IMR-90 (cell line): ENCODE measurements at regions not wholly inside any gene's neighbourhood (a gene's known extent, or its start where the extent isn't known, plus 50 kb on each side); places are given as distances from the start of the nearest gene placed in this dataset.

Experiments used
- CEBPB ChIP-seq: IDR thresholded peaks from 2 replicates; pipeline ENCODE4 v1.6.1; 2012; ENCODE audit warnings: low read depth, low read length, improper control_type of control experiment
- MAZ ChIP-seq: IDR thresholded peaks from 2 replicates; pipeline ENCODE4 v1.6.1; 2012; ENCODE audit warnings: low read depth, mild to moderate bottlenecking, low read length, improper control_type of control experiment, moderate library complexity, borderline replicate concordance
- MXI1 ChIP-seq: IDR thresholded peaks from 2 replicates; pipeline ENCODE4 v1.6.1; 2012; ENCODE audit warnings: low read depth, mild to moderate bottlenecking, low read length, moderate library complexity, borderline replicate concordance
- NFE2L2 ChIP-seq: fragments of 150-350 bp; IDR thresholded peaks from 2 replicates; pipeline ENCODE4 v1.6.1; 2016; ENCODE audit warnings: low read depth, mild to moderate bottlenecking, low read length
- POLR2A ChIP-seq: IDR thresholded peaks from 2 replicates; pipeline ENCODE4 v1.6.1; 2012; ENCODE audit warnings: mild to moderate bottlenecking, low read depth, low read length
- RAD21 ChIP-seq: IDR thresholded peaks from 2 replicates; pipeline ENCODE4 v1.6.1; 2012; ENCODE audit warnings: low read length, improper control_type of control experiment
- SMC3 ChIP-seq: fragments of 150-350 bp; IDR thresholded peaks from 2 replicates; pipeline ENCODE4 v1.6.1; 2016; ENCODE audit warnings: low read depth, mild to moderate bottlenecking, antibody characterized with exemption, low read length, moderate library complexity
- TF ChIP-seq, protein P1 (sequence below): conservative IDR thresholded peaks from 2 replicates; pipeline ENCODE4 v1.5.1; 2012; ENCODE audit warnings: mild to moderate bottlenecking, low read depth, low read length, improper control_type of control experiment
- TF ChIP-seq, protein P2 (sequence below): fragments of 150-350 bp; IDR thresholded peaks from 2 replicates; pipeline ENCODE4 v1.6.1; 2017; ENCODE audit warnings: mild to moderate bottlenecking, antibody characterized with exemption, low read length, low read depth
- TF ChIP-seq, protein P3 (sequence below): fragments of 150-350 bp; IDR thresholded peaks from 2 replicates; pipeline ENCODE4 v1.6.1; 2016; ENCODE audit warnings: low read depth, mild to moderate bottlenecking, low read length, moderate library complexity, borderline replicate concordance

DNA sequence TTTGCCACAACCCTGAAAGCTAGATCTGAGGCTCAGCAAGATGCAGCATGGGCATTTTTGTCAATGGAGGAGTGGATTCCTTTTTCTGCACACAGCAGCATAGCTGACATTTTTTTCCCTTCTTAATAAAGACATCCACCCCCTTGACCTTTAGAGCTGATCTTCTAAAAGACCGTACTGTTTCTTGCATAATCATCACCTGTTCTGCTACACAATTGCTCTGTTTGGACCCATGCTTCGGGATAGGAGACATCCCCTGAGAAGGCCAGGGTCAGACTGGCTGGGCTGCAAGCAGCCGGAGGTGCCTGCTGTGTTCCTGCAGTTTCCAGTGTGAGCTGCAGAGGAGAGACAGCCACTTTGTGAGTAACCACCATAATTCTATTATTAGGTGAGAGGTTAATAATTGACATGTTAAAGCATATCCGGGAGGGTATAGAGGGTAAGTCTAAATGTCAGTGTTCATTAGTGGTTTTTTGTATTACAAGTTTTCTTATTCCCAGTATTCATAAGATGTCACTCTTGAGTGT, 108.5 kb upstream of the C1QTNF9B start:
- TF ChIP-seq, protein P1, sequence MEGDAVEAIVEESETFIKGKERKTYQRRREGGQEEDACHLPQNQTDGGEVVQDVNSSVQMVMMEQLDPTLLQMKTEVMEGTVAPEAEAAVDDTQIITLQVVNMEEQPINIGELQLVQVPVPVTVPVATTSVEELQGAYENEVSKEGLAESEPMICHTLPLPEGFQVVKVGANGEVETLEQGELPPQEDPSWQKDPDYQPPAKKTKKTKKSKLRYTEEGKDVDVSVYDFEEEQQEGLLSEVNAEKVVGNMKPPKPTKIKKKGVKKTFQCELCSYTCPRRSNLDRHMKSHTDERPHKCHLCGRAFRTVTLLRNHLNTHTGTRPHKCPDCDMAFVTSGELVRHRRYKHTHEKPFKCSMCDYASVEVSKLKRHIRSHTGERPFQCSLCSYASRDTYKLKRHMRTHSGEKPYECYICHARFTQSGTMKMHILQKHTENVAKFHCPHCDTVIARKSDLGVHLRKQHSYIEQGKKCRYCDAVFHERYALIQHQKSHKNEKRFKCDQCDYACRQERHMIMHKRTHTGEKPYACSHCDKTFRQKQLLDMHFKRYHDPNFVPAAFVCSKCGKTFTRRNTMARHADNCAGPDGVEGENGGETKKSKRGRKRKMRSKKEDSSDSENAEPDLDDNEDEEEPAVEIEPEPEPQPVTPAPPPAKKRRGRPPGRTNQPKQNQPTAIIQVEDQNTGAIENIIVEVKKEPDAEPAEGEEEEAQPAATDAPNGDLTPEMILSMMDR: no peak
- TF ChIP-seq POLR2A: no peak
- TF ChIP-seq RAD21: no peak
- no peak for TF ChIP-seq NFE2L2
- no peak for TF ChIP-seq CEBPB
- no peak for TF ChIP-seq MXI1
- no peak for TF ChIP-seq MAZ
- TF ChIP-seq, protein P2, sequence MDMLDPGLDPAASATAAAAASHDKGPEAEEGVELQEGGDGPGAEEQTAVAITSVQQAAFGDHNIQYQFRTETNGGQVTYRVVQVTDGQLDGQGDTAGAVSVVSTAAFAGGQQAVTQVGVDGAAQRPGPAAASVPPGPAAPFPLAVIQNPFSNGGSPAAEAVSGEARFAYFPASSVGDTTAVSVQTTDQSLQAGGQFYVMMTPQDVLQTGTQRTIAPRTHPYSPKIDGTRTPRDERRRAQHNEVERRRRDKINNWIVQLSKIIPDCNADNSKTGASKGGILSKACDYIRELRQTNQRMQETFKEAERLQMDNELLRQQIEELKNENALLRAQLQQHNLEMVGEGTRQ: no peak
- TF ChIP-seq, protein P3, sequence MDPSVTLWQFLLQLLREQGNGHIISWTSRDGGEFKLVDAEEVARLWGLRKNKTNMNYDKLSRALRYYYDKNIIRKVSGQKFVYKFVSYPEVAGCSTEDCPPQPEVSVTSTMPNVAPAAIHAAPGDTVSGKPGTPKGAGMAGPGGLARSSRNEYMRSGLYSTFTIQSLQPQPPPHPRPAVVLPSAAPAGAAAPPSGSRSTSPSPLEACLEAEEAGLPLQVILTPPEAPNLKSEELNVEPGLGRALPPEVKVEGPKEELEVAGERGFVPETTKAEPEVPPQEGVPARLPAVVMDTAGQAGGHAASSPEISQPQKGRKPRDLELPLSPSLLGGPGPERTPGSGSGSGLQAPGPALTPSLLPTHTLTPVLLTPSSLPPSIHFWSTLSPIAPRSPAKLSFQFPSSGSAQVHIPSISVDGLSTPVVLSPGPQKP: no peak
- no peak for TF ChIP-seq SMC3
